H1 (cell line): ENCODE measurements at regions not wholly inside any gene's neighbourhood (a gene's known extent, or its start where the extent isn't known, plus 50 kb on each side); places are given as distances from the start of the nearest gene placed in this dataset.

Experiments
- CTCF ChIA-PET: fragments of 300-600 bp; sonication (Branson Sonifier 250); formaldehyde crosslinking; loops from one replicate; lab custom pipeline; 2021; ENCODE audit not compliant: partially characterized antibody; lab: Charles Lee
- POLR2A ChIA-PET: fragments of 300-600 bp; sonication (Branson Sonifier 250); formaldehyde crosslinking; loops from one replicate; lab custom pipeline; 2021; ENCODE audit warnings: inconsistent platforms; ENCODE audit not compliant: partially characterized antibody; lab: Charles Lee
- DNase-seq, 2 experiments: peaks; one replicate each; pipeline versions ENCODE4 v3.0.0 to v3.0.0-alpha.2; 2010 to 2022; ENCODE audit warnings: low spot score in 2 of 2, low read depth in 1 of 2, mixed read lengths in 1 of 2
- FAIRE-seq: peaks from 2 replicates; lab custom pipeline; 2011; peaks lifted over from hg19 to GRCh38; lab: Jason Lieb, UNC
- H2AFZ ChIP-seq: 2 replicates; pipeline ENCODE4 v1.8.1; 2012; ENCODE audit warnings: low read length, inconsistent platforms
- H2AK5ac ChIP-seq: 2 replicates; pipeline ENCODE4 v1.6.1; 2013; ENCODE audit warnings: low read depth, low read length
- H2BK120ac ChIP-seq: replicated peaks from 2 replicates; pipeline ENCODE3; 2013; ENCODE audit warnings: low read depth, low read length, inconsistent platforms
- H2BK12ac ChIP-seq: 2 replicates; pipeline ENCODE4 v1.6.1; 2013; ENCODE audit warnings: low read depth, low read length
- H2BK15ac ChIP-seq: 2 replicates; pipeline ENCODE4 v1.6.1; 2013; ENCODE audit warnings: low read length
- H2BK20ac ChIP-seq: 2 replicates; pipeline ENCODE4 v1.6.1; 2013; ENCODE audit warnings: low read length
- H2BK5ac ChIP-seq: 2 replicates; pipeline ENCODE4 v1.6.1; 2013; ENCODE audit warnings: low read depth, low read length
- H3K14ac ChIP-seq: 2 replicates; pipeline ENCODE4 v1.6.1; 2013; ENCODE audit warnings: inconsistent platforms; ENCODE audit not compliant: insufficient read length
- H3K18ac ChIP-seq: 2 replicates; pipeline ENCODE4 v1.6.1; 2013; ENCODE audit warnings: low read length; ENCODE audit errors: extremely low read depth
- H3K23ac ChIP-seq: 2 replicates; pipeline ENCODE4 v1.6.1; 2013; ENCODE audit warnings: inconsistent platforms; ENCODE audit not compliant: insufficient read length
- H3K23me2 ChIP-seq: 2 replicates; pipeline ENCODE4 v1.6.1; 2013; ENCODE audit warnings: low read depth, low read length
- H3K27ac ChIP-seq: 2 replicates; pipeline ENCODE4 v1.6.1; 2011; ENCODE audit warnings: low read depth, low read length, inconsistent platforms
- H3K27me3 ChIP-seq, 4 experiments: replicated peaks in 1 of 4; 1 replicate in 1 of 4; 2 replicates in 3 of 4; pipeline versions ENCODE4 v1.6.1 to v1.8.1; 2011 to 2013; ENCODE audit warnings: low read length in 3 of 4, mild to moderate bottlenecking in 3 of 4, inconsistent platforms in 2 of 4, mixed read lengths in 2 of 4, moderate library complexity in 1 of 4; ENCODE audit not compliant: control insufficient read depth in 3 of 4, insufficient read depth in 3 of 4; ENCODE audit errors: extremely low read depth in 1 of 4
- H3K36me3 ChIP-seq, 4 experiments: 2 replicates each; pipeline versions ENCODE4 v1.6.1 to v1.8.1; 2011 to 2013; ENCODE audit warnings: mild to moderate bottlenecking in 4 of 4, low read length in 3 of 4, moderate library complexity in 2 of 4, control low read depth in 1 of 4, inconsistent platforms in 1 of 4; ENCODE audit not compliant: insufficient read depth in 4 of 4, control insufficient read depth in 2 of 4
- H3K4ac ChIP-seq: replicated peaks from 2 replicates; pipeline ENCODE3; 2013; ENCODE audit warnings: low read length, low read depth, mixed read lengths, inconsistent platforms; ENCODE audit not compliant: insufficient read length
- H3K4me1 ChIP-seq, 4 experiments: replicated peaks in 1 of 4; 1 replicate in 1 of 4; 2 replicates in 3 of 4; pipeline versions ENCODE4 v1.6.1 to v1.8.1; 2011 to 2013; ENCODE audit warnings: low read length in 3 of 4, inconsistent platforms in 2 of 4, mixed read lengths in 1 of 4; ENCODE audit not compliant: insufficient read depth in 4 of 4, control insufficient read depth in 3 of 4
- H3K4me2 ChIP-seq, 2 experiments: 2 replicates each; pipeline versions ENCODE4 v1.6.1 to v1.8.1; 2011 to 2013; ENCODE audit warnings: low read depth in 2 of 2, low read length in 2 of 2, control low read depth in 1 of 2, inconsistent platforms in 1 of 2, mild to moderate bottlenecking in 1 of 2; ENCODE audit not compliant: insufficient read depth in 1 of 2
- H3K4me3 ChIP-seq, 4 experiments: fragments of 200-600, 300-600 bp in 1 of 4; sonication (generic), shearing (Covaris generic), sonication (Bioruptor Twin) in 1 of 4; 2 replicates each; pipeline versions ENCODE4 v1.5.1 to v1.8.1; 2011 to 2016; ENCODE audit warnings: low read length in 4 of 4, low read depth in 3 of 4, control low read depth in 2 of 4, inconsistent platforms in 2 of 4, mild to moderate bottlenecking in 2 of 4, mixed read lengths in 1 of 4, moderate library complexity in 1 of 4; ENCODE audit not compliant: insufficient read depth in 2 of 4; ENCODE audit errors: extremely low read depth in 1 of 4
- H3K56ac ChIP-seq: replicated peaks from 2 replicates; pipeline ENCODE3; 2013; ENCODE audit warnings: low read depth, mild to moderate bottlenecking, mixed read lengths, low read length, inconsistent platforms; ENCODE audit not compliant: insufficient read length
- H3K79me1 ChIP-seq: 2 replicates; pipeline ENCODE4 v1.6.1; 2013; ENCODE audit warnings: low read depth, low read length, control low read depth
- H3K79me2 ChIP-seq, 2 experiments: 2 replicates each; pipeline versions ENCODE4 v1.6.1 to v1.8.1; 2012 to 2013; ENCODE audit warnings: low read length in 2 of 2, mild to moderate bottlenecking in 2 of 2, inconsistent platforms in 1 of 2; ENCODE audit not compliant: insufficient read depth in 2 of 2, control insufficient read depth in 1 of 2
- H3K9ac ChIP-seq, 4 experiments: replicated peaks in 1 of 4; 1 replicate in 1 of 4; 2 replicates in 3 of 4; pipeline versions ENCODE4 v1.6.1 to v1.8.1; 2011 to 2013; ENCODE audit warnings: low read depth in 3 of 4, low read length in 3 of 4, control low read depth in 2 of 4, mild to moderate bottlenecking in 2 of 4, moderate library complexity in 2 of 4, inconsistent platforms in 1 of 4; ENCODE audit errors: extremely low read depth in 1 of 4
- H3K9me3 ChIP-seq, 2 experiments: 2 replicates each; pipeline versions ENCODE4 v1.6.1 to v1.8.1; 2012 to 2013; ENCODE audit warnings: mild to moderate bottlenecking in 2 of 2, moderate library complexity in 2 of 2, control low read depth in 1 of 2, inconsistent platforms in 1 of 2, low read depth in 1 of 2, low read length in 1 of 2, mixed read lengths in 1 of 2; ENCODE audit not compliant: insufficient read depth in 2 of 2
- H4K20me1 ChIP-seq, 2 experiments: replicated peaks in 1 of 2; 2 replicates each; pipeline versions ENCODE3 to v1.8.1; 2011 to 2013; ENCODE audit warnings: inconsistent platforms in 2 of 2, low read length in 2 of 2, mild to moderate bottlenecking in 1 of 2; ENCODE audit not compliant: insufficient read depth in 2 of 2, control insufficient read depth in 1 of 2
- H4K5ac ChIP-seq: 2 replicates; pipeline ENCODE4 v1.6.1; 2013; ENCODE audit warnings: low read length, low read depth, mixed read lengths, inconsistent platforms; ENCODE audit not compliant: insufficient read length
- H4K8ac ChIP-seq: 2 replicates; pipeline ENCODE4 v1.8.0; 2013; ENCODE audit warnings: mild to moderate bottlenecking, moderate library complexity, low read length, inconsistent platforms; ENCODE audit not compliant: insufficient read depth; ENCODE audit errors: extremely low read depth
- H4K91ac ChIP-seq: replicated peaks from 2 replicates; pipeline ENCODE3; 2013; ENCODE audit warnings: low read length, mixed read lengths, inconsistent platforms; ENCODE audit not compliant: insufficient read length
- BACH1 ChIP-seq: IDR thresholded peaks from 2 replicates; pipeline ENCODE4 v1.6.1; 2012; ENCODE audit warnings: low read length, improper control_type of control experiment
- CEBPB ChIP-seq: IDR thresholded peaks from 2 replicates; pipeline ENCODE4 v1.6.1; 2012; ENCODE audit warnings: low read depth, low read length
- CTBP2 ChIP-seq: IDR thresholded peaks from 2 replicates; pipeline ENCODE4 v1.7.0; 2011; ENCODE audit warnings: borderline replicate concordance, mild to moderate bottlenecking, moderate library complexity, mixed read lengths, low read length; ENCODE audit not compliant: insufficient read depth, insufficient read length
- E2F6 ChIP-seq: IDR thresholded peaks from 2 replicates; pipeline ENCODE4 v1.6.1; 2012; ENCODE audit warnings: inconsistent platforms
- FOSL1 ChIP-seq: IDR thresholded peaks from 2 replicates; pipeline ENCODE4 v1.6.1; 2011; ENCODE audit warnings: mild to moderate bottlenecking, low read depth, low read length, moderate library complexity; ENCODE audit not compliant: insufficient read depth
- GABPA ChIP-seq: IDR thresholded peaks from 2 replicates; pipeline ENCODE4 v1.6.1; 2011; ENCODE audit warnings: mild to moderate bottlenecking, low read length, moderate library complexity, borderline replicate concordance; ENCODE audit not compliant: insufficient read depth
- GTF2F1 ChIP-seq: IDR thresholded peaks from 2 replicates; pipeline ENCODE4 v1.6.1; 2012; ENCODE audit warnings: low read depth, low read length, improper control_type of control experiment, borderline replicate concordance
- HDAC2 ChIP-seq, 2 experiments: fragments of 300-600 bp in 1 of 2; sonication (generic) in 1 of 2; IDR thresholded peaks; 2 replicates each; pipeline ENCODE4 v1.6.1; 2011 to 2012; ENCODE audit warnings: low read depth in 2 of 2, low read length in 2 of 2, mild to moderate bottlenecking in 2 of 2, moderate library complexity in 2 of 2, borderline replicate concordance in 1 of 2, inconsistent platforms in 1 of 2
- JUN ChIP-seq: IDR thresholded peaks from 2 replicates; pipeline ENCODE4 v1.6.1; 2011; ENCODE audit warnings: low read depth, mild to moderate bottlenecking, improper control_type of control experiment, low read length
- POLR2A ChIP-seq, 2 experiments: IDR thresholded peaks; 1 replicate in 1 of 2; 2 replicates in 1 of 2; pipeline ENCODE4 v1.6.1; 2011; ENCODE audit warnings: low read depth in 2 of 2, low read length in 2 of 2, mild to moderate bottlenecking in 2 of 2; ENCODE audit errors: control extremely low read depth in 1 of 2
- POLR2AphosphoS5 ChIP-seq: IDR thresholded peaks from 2 replicates; pipeline ENCODE4 v1.6.1; 2011; ENCODE audit warnings: low read depth, low read length
- RBBP5 ChIP-seq: IDR thresholded peaks from 2 replicates; pipeline ENCODE4 v1.7.1; 2012; ENCODE audit warnings: low read depth, mild to moderate bottlenecking, inconsistent platforms, low read length, moderate library complexity, borderline replicate concordance
- RFX5 ChIP-seq: IDR thresholded peaks from 2 replicates; pipeline ENCODE4 v1.6.1; 2011; ENCODE audit warnings: low read depth, low read length, improper control_type of control experiment, borderline replicate concordance
- SIRT6 ChIP-seq: IDR thresholded peaks from one replicate; pipeline ENCODE4 v1.7.1; 2012; ENCODE audit warnings: low read length, inconsistent platforms
- SRF ChIP-seq: IDR thresholded peaks from 2 replicates; pipeline ENCODE4 v1.6.1; 2011; ENCODE audit warnings: mild to moderate bottlenecking, low read depth, low read length, moderate library complexity
- TAF1 ChIP-seq: IDR thresholded peaks from 2 replicates; pipeline ENCODE4 v1.6.1; 2011; ENCODE audit warnings: mild to moderate bottlenecking, low read depth, low read length
- ZNF274 ChIP-seq: IDR thresholded peaks from 2 replicates; pipeline ENCODE4 v1.7.0; 2012; ENCODE audit warnings: low read length, borderline replicate concordance; ENCODE audit errors: extremely low read depth

DNA sequence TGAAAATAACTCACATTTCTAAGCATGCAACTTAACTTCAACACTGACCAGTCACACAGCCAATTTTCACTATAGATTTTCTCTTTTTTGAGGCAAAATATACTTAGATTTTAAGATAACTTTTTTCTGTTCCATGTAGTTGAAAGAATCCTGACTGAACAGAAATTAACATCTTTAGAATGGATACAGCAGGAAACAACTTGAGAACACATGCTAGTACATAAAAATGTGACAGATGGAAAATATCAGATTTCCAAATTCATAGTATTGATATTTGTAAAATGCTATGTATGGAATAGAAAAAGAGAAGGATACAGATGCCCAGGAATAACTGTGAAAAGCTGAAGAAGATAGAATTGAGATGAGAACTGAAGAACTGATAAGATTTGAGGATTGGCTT, 1270.6 kb downstream of the KCNT2 start:
- Histone ChIP-seq H2BK12ac (no peak overlapping the region), H3K23ac (no peak overlapping the region), H3K4me3 (no peak overlapping the region), H3K14ac (no peak overlapping the region), H3K23me2 (no peaks in the 10 kb centered on the region), H2BK20ac (no peak overlapping the region), H3K56ac (no peak overlapping the region), H3K9me3 (no peaks in the 10 kb centered on the region), H4K5ac (no peak overlapping the region), H2BK5ac (no peak overlapping the region), H3K4ac (no peak overlapping the region), H3K27ac (no peak overlapping the region), H3K4me2 (no peak overlapping the region; a peak in 1 of 4 replicates), H4K8ac (no peak overlapping the region), H3K36me3 (no peaks in the 10 kb centered on the region), H2AK5ac (no peak overlapping the region), H3K79me2 (no peaks in the 10 kb centered on the region), H2BK120ac (no peak overlapping the region), H2BK15ac (no peak overlapping the region), H4K91ac (no peak overlapping the region), H3K9ac (no peak overlapping the region), H3K27me3 (no peaks in the 10 kb centered on the region), H3K4me1 (peaks cover 4 to 8% (median 5%) of the 10 kb centered on the region in 4 experiments; a peak in 4 of 7 replicates), H3K18ac (no peak overlapping the region), H2AFZ (no peak overlapping the region), H3K79me1 (no peaks in the 10 kb centered on the region), H4K20me1 (no peaks in the 10 kb centered on the region)
- CTCF ChIA-PET, result no interaction called here
- FAIRE-seq (no peak), DNase-seq (no peak)
- POLR2A ChIA-PET, result no interaction called here
- TF ChIP-seq POLR2AphosphoS5 (no peak), POLR2A (IDR thresholded peaks at IDR 0.05; ENCODE audit: control extremely low read depth in 1 of 2, low read depth in 2 of 2, low read length in 2 of 2) (no peak), TAF1 (no peak), HDAC2 (IDR thresholded peaks at IDR 0.05; ENCODE audit: borderline replicate concordance in 1 of 2, low read depth in 2 of 2, low read length in 2 of 2) (no peak), BACH1 (no peak), GABPA (no peak), RBBP5 (no peak), SIRT6 (no peak), GTF2F1 (no peak), CEBPB (no peak), E2F6 (no peak), ZNF274 (no peak), JUN (no peak), SRF (no peak), RFX5 (no peak), FOSL1 (no peak), CTBP2 (no peak)
